GM13976 (cell line): ENCODE measurements at regions not wholly inside any gene's neighbourhood (a gene's known extent, or its start where the extent isn't known, plus 50 kb on each side); places are given as distances from the start of the nearest gene placed in this dataset.

ENCODE experiments used
- DNase-seq: peaks from one replicate; pipeline ENCODE4 v3.0.0; 2012; ENCODE audit warnings: low spot score
- in situ Hi-C: fragments of 300-500 bp; cut with MboI; formaldehyde crosslinking; loops from one replicate; pipeline ENCODE4 v1.12.0; 2022; ENCODE audit warnings: low sequenced_read_pairs, mixed read lengths, inconsistent platforms; ENCODE audit not compliant: unreplicated experiment
- TF ChIP-seq, protein P1 (sequence below): IDR thresholded peaks from 2 replicates; pipeline ENCODE4 v1.5.1; 2012; ENCODE audit warnings: borderline replicate concordance, mild to moderate bottlenecking; ENCODE audit not compliant: insufficient read depth; ENCODE audit errors: extremely low read depth, missing control alignments, control extremely low read depth

DNA sequence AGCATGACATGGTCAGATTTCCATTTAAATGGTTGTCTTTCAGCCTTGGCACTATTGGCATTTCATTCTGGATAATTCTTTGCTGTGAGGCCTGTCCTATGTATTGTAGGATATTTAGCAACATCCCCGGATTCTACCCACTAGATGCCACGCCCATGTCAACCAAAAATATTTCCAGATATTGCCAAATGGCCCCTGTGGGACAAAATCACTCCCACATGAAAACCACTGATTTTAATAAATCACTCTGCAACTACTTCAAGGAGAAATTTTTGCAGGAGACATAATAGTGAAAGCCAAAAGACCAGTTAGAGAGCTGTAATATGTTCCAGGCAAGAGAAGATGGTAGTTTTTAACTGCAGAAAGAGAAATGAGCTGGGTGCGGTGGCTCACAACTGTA, 55.9 kb upstream of the RARB start:
- no peak for DNase-seq
- in situ Hi-C loops = no loop called here
- TF ChIP-seq, protein P1, sequence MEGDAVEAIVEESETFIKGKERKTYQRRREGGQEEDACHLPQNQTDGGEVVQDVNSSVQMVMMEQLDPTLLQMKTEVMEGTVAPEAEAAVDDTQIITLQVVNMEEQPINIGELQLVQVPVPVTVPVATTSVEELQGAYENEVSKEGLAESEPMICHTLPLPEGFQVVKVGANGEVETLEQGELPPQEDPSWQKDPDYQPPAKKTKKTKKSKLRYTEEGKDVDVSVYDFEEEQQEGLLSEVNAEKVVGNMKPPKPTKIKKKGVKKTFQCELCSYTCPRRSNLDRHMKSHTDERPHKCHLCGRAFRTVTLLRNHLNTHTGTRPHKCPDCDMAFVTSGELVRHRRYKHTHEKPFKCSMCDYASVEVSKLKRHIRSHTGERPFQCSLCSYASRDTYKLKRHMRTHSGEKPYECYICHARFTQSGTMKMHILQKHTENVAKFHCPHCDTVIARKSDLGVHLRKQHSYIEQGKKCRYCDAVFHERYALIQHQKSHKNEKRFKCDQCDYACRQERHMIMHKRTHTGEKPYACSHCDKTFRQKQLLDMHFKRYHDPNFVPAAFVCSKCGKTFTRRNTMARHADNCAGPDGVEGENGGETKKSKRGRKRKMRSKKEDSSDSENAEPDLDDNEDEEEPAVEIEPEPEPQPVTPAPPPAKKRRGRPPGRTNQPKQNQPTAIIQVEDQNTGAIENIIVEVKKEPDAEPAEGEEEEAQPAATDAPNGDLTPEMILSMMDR = no peak

DNA sequence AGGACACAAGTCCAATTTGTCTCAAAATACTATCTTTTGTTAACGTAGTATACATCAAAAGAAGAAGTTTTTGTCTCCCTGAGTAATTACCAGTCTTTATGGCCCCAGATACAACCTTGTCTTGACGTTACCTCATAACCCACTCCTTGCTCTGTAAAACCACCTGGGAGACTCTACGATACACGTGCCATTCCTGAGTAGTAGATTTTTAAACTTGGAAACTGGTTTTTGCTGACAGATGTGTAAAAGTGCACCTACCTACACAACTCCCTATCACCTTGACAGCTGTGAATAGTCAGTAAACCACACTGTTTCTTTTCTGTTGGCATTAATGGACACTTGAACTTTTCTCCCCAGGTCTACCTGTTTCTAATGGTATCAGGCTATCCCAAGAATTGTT, 51.7 kb upstream of the RARB start:
- TF ChIP-seq, protein P1 = no peak
- in situ Hi-C loops = no loop called here
- no peak for DNase-seq

DNA sequence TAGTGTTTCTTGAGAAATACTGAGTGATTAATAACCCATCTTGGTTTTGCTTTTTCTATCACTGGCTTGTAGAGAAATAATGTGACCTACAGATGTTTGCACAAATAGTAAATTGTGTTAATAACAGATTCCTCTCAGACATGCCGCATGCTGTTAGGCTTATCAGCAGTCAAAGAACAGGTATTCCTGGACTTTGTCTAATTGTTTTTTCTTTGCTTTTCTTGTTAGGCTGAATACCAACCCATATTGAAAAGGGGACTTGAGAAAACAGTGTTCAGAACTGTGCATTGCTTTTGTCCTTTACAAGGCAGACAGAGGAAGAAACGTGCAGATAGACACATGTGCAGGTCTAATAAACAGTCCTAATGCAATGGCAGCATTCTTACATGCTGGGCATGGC, 51.0 kb upstream of the RARB start:
- no peak for DNase-seq
- TF ChIP-seq, protein P1 = no peak
- in situ Hi-C loops = no loop called here
